Prostate gland (tissue), 2 donors: ENCODE measurements at regions not wholly inside any gene's neighbourhood (a gene's known extent, or its start where the extent isn't known, plus 50 kb on each side); places are given as distances from the start of the nearest gene placed in this dataset.

Experiments
- POLR2AphosphoS5 ChIP-seq: sonication (generic); formaldehyde crosslinking; IDR thresholded peaks from one replicate; pipeline ENCODE4 v1.6.1; 2017; ENCODE audit warnings: antibody characterized with exemption
- TF ChIP-seq, protein P1 (sequence below), 4 experiments: fragments of 200-600 bp in 2 of 4; fragments of 450-650 bp in 2 of 4; sonication (generic) in 2 of 4; IDR thresholded peaks; 1 replicate in 3 of 4; 2 replicates in 1 of 4; pipeline ENCODE4 v1.5.1; 2016 to 2019; ENCODE audit warnings: antibody characterized with exemption in 4 of 4, mild to moderate bottlenecking in 2 of 4, moderate library complexity in 2 of 4

DNA sequence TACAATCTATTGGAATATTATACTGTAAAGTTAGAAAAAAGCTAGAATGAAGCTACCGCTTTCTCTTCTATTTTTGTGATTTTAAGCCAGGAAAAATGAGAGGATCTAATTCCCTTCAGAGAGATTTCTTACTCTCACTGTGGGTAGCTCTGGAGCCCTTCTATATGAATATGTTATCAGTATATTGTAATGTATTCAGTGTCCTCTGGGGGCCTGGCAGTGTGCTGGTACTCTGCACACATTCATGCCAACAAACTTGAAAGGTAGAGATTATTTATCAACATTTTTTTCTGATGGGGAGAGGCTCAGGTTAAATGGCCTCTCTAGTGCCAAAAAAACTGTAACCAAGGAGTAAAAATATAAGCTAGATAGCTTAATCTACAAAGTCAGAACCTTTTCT, 292.8 kb downstream of the TTC6 start:
- TF ChIP-seq POLR2AphosphoS5: no peak
- TF ChIP-seq, protein P1, sequence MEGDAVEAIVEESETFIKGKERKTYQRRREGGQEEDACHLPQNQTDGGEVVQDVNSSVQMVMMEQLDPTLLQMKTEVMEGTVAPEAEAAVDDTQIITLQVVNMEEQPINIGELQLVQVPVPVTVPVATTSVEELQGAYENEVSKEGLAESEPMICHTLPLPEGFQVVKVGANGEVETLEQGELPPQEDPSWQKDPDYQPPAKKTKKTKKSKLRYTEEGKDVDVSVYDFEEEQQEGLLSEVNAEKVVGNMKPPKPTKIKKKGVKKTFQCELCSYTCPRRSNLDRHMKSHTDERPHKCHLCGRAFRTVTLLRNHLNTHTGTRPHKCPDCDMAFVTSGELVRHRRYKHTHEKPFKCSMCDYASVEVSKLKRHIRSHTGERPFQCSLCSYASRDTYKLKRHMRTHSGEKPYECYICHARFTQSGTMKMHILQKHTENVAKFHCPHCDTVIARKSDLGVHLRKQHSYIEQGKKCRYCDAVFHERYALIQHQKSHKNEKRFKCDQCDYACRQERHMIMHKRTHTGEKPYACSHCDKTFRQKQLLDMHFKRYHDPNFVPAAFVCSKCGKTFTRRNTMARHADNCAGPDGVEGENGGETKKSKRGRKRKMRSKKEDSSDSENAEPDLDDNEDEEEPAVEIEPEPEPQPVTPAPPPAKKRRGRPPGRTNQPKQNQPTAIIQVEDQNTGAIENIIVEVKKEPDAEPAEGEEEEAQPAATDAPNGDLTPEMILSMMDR (IDR thresholded peaks at IDR 0.05): no peak
